OCI-LY7 (cell line): ENCODE measurements at regions not wholly inside any gene's neighbourhood (a gene's known extent, or its start where the extent isn't known, plus 50 kb on each side); places are given as distances from the start of the nearest gene placed in this dataset.

Experiments
- EZH2phosphoT487 ChIP-seq: fragments of 200-600 bp; sonication (generic); IDR thresholded peaks from 2 replicates; pipeline ENCODE4 v1.6.1; 2018; ENCODE audit warnings: low read depth, borderline replicate concordance, mild to moderate bottlenecking, mixed run types, antibody characterized with exemption, low read length, moderate library complexity, mixed read lengths
- TF ChIP-seq, protein P1 (sequence below): fragments of 200-600 bp; sonication (generic); conservative IDR thresholded peaks from 2 replicates; pipeline ENCODE4 v1.5.1; 2014; ENCODE audit warnings: mild to moderate bottlenecking, antibody characterized with exemption, low read length, moderate library complexity, mixed read lengths

DNA sequence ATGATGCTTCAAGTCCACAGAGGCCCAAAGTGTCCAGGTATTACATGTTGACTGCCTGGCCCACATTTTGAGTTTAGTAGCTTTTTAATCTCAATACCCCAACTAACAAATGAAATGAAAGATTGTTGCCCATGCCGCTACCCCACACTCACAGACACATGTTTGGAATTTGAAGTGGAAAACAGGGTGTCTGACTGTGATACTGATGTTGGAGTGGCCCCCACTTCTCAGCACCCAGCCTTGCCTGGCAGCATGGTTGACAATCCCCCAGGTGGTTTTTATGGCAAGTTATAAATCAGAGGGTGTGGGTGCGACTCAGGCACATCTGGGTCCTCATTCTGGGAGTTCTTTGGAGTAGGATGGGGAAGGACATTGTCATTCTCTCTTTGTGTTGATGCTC lies 314.7 kb upstream of the ZNF32 start:
- TF ChIP-seq, protein P1, sequence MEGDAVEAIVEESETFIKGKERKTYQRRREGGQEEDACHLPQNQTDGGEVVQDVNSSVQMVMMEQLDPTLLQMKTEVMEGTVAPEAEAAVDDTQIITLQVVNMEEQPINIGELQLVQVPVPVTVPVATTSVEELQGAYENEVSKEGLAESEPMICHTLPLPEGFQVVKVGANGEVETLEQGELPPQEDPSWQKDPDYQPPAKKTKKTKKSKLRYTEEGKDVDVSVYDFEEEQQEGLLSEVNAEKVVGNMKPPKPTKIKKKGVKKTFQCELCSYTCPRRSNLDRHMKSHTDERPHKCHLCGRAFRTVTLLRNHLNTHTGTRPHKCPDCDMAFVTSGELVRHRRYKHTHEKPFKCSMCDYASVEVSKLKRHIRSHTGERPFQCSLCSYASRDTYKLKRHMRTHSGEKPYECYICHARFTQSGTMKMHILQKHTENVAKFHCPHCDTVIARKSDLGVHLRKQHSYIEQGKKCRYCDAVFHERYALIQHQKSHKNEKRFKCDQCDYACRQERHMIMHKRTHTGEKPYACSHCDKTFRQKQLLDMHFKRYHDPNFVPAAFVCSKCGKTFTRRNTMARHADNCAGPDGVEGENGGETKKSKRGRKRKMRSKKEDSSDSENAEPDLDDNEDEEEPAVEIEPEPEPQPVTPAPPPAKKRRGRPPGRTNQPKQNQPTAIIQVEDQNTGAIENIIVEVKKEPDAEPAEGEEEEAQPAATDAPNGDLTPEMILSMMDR = no peak
- TF ChIP-seq EZH2phosphoT487 = no peak
